Mesenchymal stem cell (in vitro differentiated cells and primary cell): ENCODE measurements at regions not wholly inside any gene's neighbourhood (a gene's known extent, or its start where the extent isn't known, plus 50 kb on each side); places are given as distances from the start of the nearest gene placed in this dataset.

Source experiments
- DNase-seq: peaks from one replicate; pipeline ENCODE4 v3.0.0-alpha.2; 2013
- H2AFZ ChIP-seq: one replicate; pipeline ENCODE4 v1.6.1; 2013; ENCODE audit warnings: low read depth, mild to moderate bottlenecking, control low read depth, inconsistent platforms, low read length, moderate library complexity
- H2AK5ac ChIP-seq: 2 replicates; pipeline ENCODE4 v1.6.1; 2013; ENCODE audit warnings: low read length, moderate library complexity, mild to moderate bottlenecking, inconsistent platforms; ENCODE audit not compliant: severe bottlenecking
- H2BK120ac ChIP-seq: one replicate; pipeline ENCODE4 v1.6.1; 2013; ENCODE audit warnings: low read depth, mild to moderate bottlenecking, inconsistent platforms, low read length, moderate library complexity
- H2BK12ac ChIP-seq, 2 experiments: one replicate each; pipeline ENCODE4 v1.6.1; 2013; ENCODE audit warnings: inconsistent platforms in 2 of 2, low read length in 2 of 2, mild to moderate bottlenecking in 2 of 2, moderate library complexity in 2 of 2, control low read depth in 1 of 2
- H2BK15ac ChIP-seq: one replicate; pipeline ENCODE4 v1.6.1; 2013; ENCODE audit warnings: mild to moderate bottlenecking, low read depth, inconsistent platforms; ENCODE audit not compliant: poor library complexity, severe bottlenecking
- H2BK5ac ChIP-seq: 2 replicates; pipeline ENCODE4 v1.6.1; 2013; ENCODE audit warnings: low read depth, mild to moderate bottlenecking, low read length, control low read depth, inconsistent platforms; ENCODE audit not compliant: poor library complexity, severe bottlenecking
- H3K14ac ChIP-seq, 2 experiments: one replicate each; pipeline ENCODE4 v1.6.1; 2013; ENCODE audit warnings: inconsistent platforms in 2 of 2, low read length in 2 of 2, control low read depth in 1 of 2, mild to moderate bottlenecking in 1 of 2, moderate library complexity in 1 of 2
- H3K18ac ChIP-seq, 2 experiments: one replicate each; pipeline ENCODE4 v1.6.1; 2013; ENCODE audit warnings: inconsistent platforms in 2 of 2, low read length in 2 of 2, control low read depth in 1 of 2, low read depth in 1 of 2, mild to moderate bottlenecking in 1 of 2
- H3K23ac ChIP-seq, 2 experiments: one replicate each; pipeline ENCODE4 v1.6.1; 2013; ENCODE audit warnings: inconsistent platforms in 2 of 2, low read length in 2 of 2, mild to moderate bottlenecking in 2 of 2, moderate library complexity in 2 of 2, control low read depth in 1 of 2
- H3K27ac ChIP-seq: 2 replicates; pipeline ENCODE4 v1.5.1; 2013; ENCODE audit warnings: mild to moderate bottlenecking, moderate library complexity, low read length, control low read depth, inconsistent platforms; ENCODE audit not compliant: poor library complexity, severe bottlenecking
- H3K27me3 ChIP-seq, 2 experiments: 2 replicates each; pipeline versions ENCODE4 v1.6.1 to v1.7.0; 2013; ENCODE audit warnings: low read length in 2 of 2, mild to moderate bottlenecking in 2 of 2, moderate library complexity in 2 of 2, control low read depth in 1 of 2, inconsistent platforms in 1 of 2; ENCODE audit not compliant: control insufficient read depth in 1 of 2, insufficient read depth in 1 of 2
- H3K36me3 ChIP-seq, 2 experiments: 2 replicates each; pipeline versions ENCODE4 v1.6.1 to v1.7.0; 2013; ENCODE audit warnings: low read length in 2 of 2, control low read depth in 1 of 2, inconsistent platforms in 1 of 2, low read depth in 1 of 2, mild to moderate bottlenecking in 1 of 2; ENCODE audit not compliant: insufficient read depth in 2 of 2, control insufficient read depth in 1 of 2
- H3K4ac ChIP-seq, 2 experiments: one replicate each; pipeline ENCODE4 v1.6.1; 2013; ENCODE audit warnings: inconsistent platforms in 2 of 2, low read length in 2 of 2, mild to moderate bottlenecking in 2 of 2, moderate library complexity in 2 of 2, control low read depth in 1 of 2, low read depth in 1 of 2
- H3K4me1 ChIP-seq: 2 replicates; pipeline ENCODE4 v1.6.1; 2013; ENCODE audit warnings: low read depth, low read length, control low read depth; ENCODE audit not compliant: control insufficient read depth, insufficient read depth
- H3K4me2 ChIP-seq: 2 replicates; pipeline ENCODE4 v1.6.1; 2013; ENCODE audit warnings: low read length, mild to moderate bottlenecking, inconsistent platforms; ENCODE audit not compliant: poor library complexity, severe bottlenecking
- H3K4me3 ChIP-seq, 2 experiments: 2 replicates each; pipeline versions ENCODE4 v1.5.1 to v1.7.0; 2013; ENCODE audit warnings: low read length in 2 of 2, mild to moderate bottlenecking in 2 of 2, control low read depth in 1 of 2, low read depth in 1 of 2; ENCODE audit not compliant: insufficient read depth in 1 of 2
- H3K79me1 ChIP-seq: replicated peaks from 2 replicates; pipeline ENCODE4 v1.6.1; 2013; ENCODE audit warnings: mild to moderate bottlenecking, control low read depth, low read length, inconsistent platforms; ENCODE audit not compliant: poor library complexity, severe bottlenecking
- H3K9ac ChIP-seq: 2 replicates; pipeline ENCODE4 v1.7.0; 2013; ENCODE audit warnings: mild to moderate bottlenecking, low read length, moderate library complexity
- H3K9me3 ChIP-seq: 2 replicates; pipeline ENCODE4 v1.7.0; 2013; ENCODE audit warnings: mild to moderate bottlenecking, low read length; ENCODE audit not compliant: control insufficient read depth
- H4K8ac ChIP-seq: one replicate; pipeline ENCODE4 v1.6.1; 2013; ENCODE audit warnings: inconsistent platforms, mild to moderate bottlenecking, low read length, moderate library complexity
- H4K91ac ChIP-seq: one replicate; pipeline ENCODE4 v1.6.1; 2013; ENCODE audit warnings: mild to moderate bottlenecking, low read length, inconsistent platforms
- whole genome bisulfite sequencing: methylation state at CpG from one replicate; pipeline ENCODE4 v1.1.7; 2013; ENCODE audit warnings: mixed read lengths; 5-methylcytosine and 5-hydroxymethylcytosine counted together

- H3K18ac ChIP-seq = no peak overlapping the region
- H3K9me3 ChIP-seq = no peaks in the 10 kb centered on the region
- no peak overlapping the region for H4K91ac ChIP-seq
- no peak overlapping the region for H2BK120ac ChIP-seq
- no peak overlapping the region for H2AK5ac ChIP-seq
- no peak for DNase-seq
- H3K27ac ChIP-seq = no peak overlapping the region
- H3K36me3 ChIP-seq = no peaks in the 10 kb centered on the region
- no peaks in the 10 kb centered on the region for H3K27me3 ChIP-seq
- no peak overlapping the region for H4K8ac ChIP-seq
- no peaks in the 10 kb centered on the region for H3K79me1 ChIP-seq
- no peak overlapping the region for H2BK15ac ChIP-seq
- no peak overlapping the region for H3K4ac ChIP-seq
- no peak overlapping the region for H2AFZ ChIP-seq
- no peak overlapping the region for H3K9ac ChIP-seq
- no peak overlapping the region for H2BK5ac ChIP-seq
- no peaks in the 10 kb centered on the region for H3K4me1 ChIP-seq
- no peak overlapping the region for H3K4me2 ChIP-seq
- no peak overlapping the region for H3K23ac ChIP-seq
- no peak overlapping the region for H2BK12ac ChIP-seq
- no peak overlapping the region for H3K4me3 ChIP-seq
- H3K14ac ChIP-seq = no peak overlapping the region
Observed at GRCh38 chr1:90393025-90393424, 324.1 kb downstream of the BARHL2 start.

- H4K8ac ChIP-seq = no peak overlapping the region
- DNase-seq = no peak
- H3K9me3 ChIP-seq = no peaks in the 10 kb centered on the region
- no peak overlapping the region for H2BK120ac ChIP-seq
- H3K4me3 ChIP-seq = no peak overlapping the region
- no peak overlapping the region for H2BK12ac ChIP-seq
- no peak overlapping the region for H3K27ac ChIP-seq
- H3K23ac ChIP-seq = no peak overlapping the region
- H2BK15ac ChIP-seq = no peak overlapping the region
- no peak overlapping the region for H2AK5ac ChIP-seq
- H2BK5ac ChIP-seq = no peak overlapping the region
- H3K36me3 ChIP-seq = no peaks in the 10 kb centered on the region
- no peaks in the 10 kb centered on the region for H3K27me3 ChIP-seq
- no peaks in the 10 kb centered on the region for H3K4me1 ChIP-seq
- no peak overlapping the region for H2AFZ ChIP-seq
- no peak overlapping the region for H3K9ac ChIP-seq
- WGBS = 88% methylated on average over 1 of the region's 1 CpG
- no peak overlapping the region for H3K4ac ChIP-seq
- no peak overlapping the region for H4K91ac ChIP-seq
- H3K4me2 ChIP-seq = no peak overlapping the region
- H3K18ac ChIP-seq = no peak overlapping the region
- H3K14ac ChIP-seq = no peak overlapping the region
- no peaks in the 10 kb centered on the region for H3K79me1 ChIP-seq
Observed at GRCh38 chr1:90391126-90391525, 326.0 kb downstream of the BARHL2 start.

- Histone ChIP-seq H2BK120ac (no peak overlapping the region), H3K4me3 (no peak overlapping the region), H3K27ac (no peak overlapping the region), H4K8ac (no peak overlapping the region), H3K4me1 (peaks cover 2% of the 10 kb centered on the region), H2AFZ (no peak overlapping the region), H2BK5ac (no peak overlapping the region), H3K14ac (no peak overlapping the region), H3K36me3 (no peaks in the 10 kb centered on the region), H3K4ac (no peak overlapping the region), H3K18ac (no peak overlapping the region), H3K27me3 (no peaks in the 10 kb centered on the region), H3K23ac (no peak overlapping the region), H4K91ac (no peak overlapping the region), H3K4me2 (no peak overlapping the region), H3K79me1 (no peaks in the 10 kb centered on the region), H2BK15ac (no peak overlapping the region), H3K9me3 (no peaks in the 10 kb centered on the region), H2AK5ac (no peak overlapping the region), H3K9ac (peak overlapping the region; percentile 53), H2BK12ac (no peak overlapping the region)
- WGBS = 85% methylated on average over 6 of the region's 6 CpGs
- DNase-seq = no peak
Observed at GRCh38 chr1:90387805-90388204, 329.3 kb downstream of the BARHL2 start.

GRCh38 chr1:90386899-90387720 is 330.0 kb downstream of the BARHL2 start:
- peaks cover 2% of the 10 kb centered on the region for H3K4me1 ChIP-seq
- peak overlapping the region; percentile 17 for H3K27ac ChIP-seq
- no peak overlapping the region for H3K4me3 ChIP-seq
- H3K14ac ChIP-seq = no peak overlapping the region
- no peak overlapping the region for H3K4me2 ChIP-seq
- 67% methylated on average over 3 of the region's 3 CpGs for WGBS
- no peak overlapping the region for H4K91ac ChIP-seq
- H3K18ac ChIP-seq = no peak overlapping the region
- no peak overlapping the region for H3K4ac ChIP-seq
- no peak overlapping the region for H2AFZ ChIP-seq
- H2BK120ac ChIP-seq = no peak overlapping the region
- no peak overlapping the region for H2BK12ac ChIP-seq
- no peak for DNase-seq
- no peak overlapping the region for H4K8ac ChIP-seq
- no peaks in the 10 kb centered on the region for H3K36me3 ChIP-seq
- no peak overlapping the region for H3K23ac ChIP-seq
- no peaks in the 10 kb centered on the region for H3K9me3 ChIP-seq
- no peaks in the 10 kb centered on the region for H3K27me3 ChIP-seq
- no peak overlapping the region for H2BK15ac ChIP-seq
- peak overlapping the region; percentile 53 for H3K9ac ChIP-seq
- H2AK5ac ChIP-seq = no peak overlapping the region
- no peak overlapping the region for H2BK5ac ChIP-seq
- no peaks in the 10 kb centered on the region for H3K79me1 ChIP-seq
